HEK293 (cell line): ENCODE measurements at regions not wholly inside any gene's neighbourhood (a gene's known extent, or its start where the extent isn't known, plus 50 kb on each side); places are given as distances from the start of the nearest gene placed in this dataset.

Experiments used
- CTCF ChIA-PET: fragments of 350-600 bp; formaldehyde crosslinking; extraction: SDS; loops from one replicate; lab custom pipeline; 2021; ENCODE audit warnings: antibody characterized with exemption; lab: Yijun Ruan, JAX
- POLR2A ChIA-PET: fragments of 300-600 bp; formaldehyde crosslinking; extraction: SDS; loops from one replicate; lab custom pipeline; 2020; ENCODE audit warnings: antibody characterized with exemption, inconsistent platforms; lab: Yijun Ruan, JAX
- H3K27ac ChIP-seq: fragments of 200-500 bp; sonication (Bioruptor generic); 2 replicates; pipeline ENCODE4 v1.5.1; 2014; ENCODE audit warnings: low read depth, low read length, control low read depth, inconsistent platforms; ENCODE audit errors: extremely low read depth
- H3K36me3 ChIP-seq, 2 experiments: fragments of 200-500 bp in 1 of 2; sonication (Bioruptor generic) in 1 of 2; 1 replicate in 1 of 2; 2 replicates in 1 of 2; pipeline ENCODE4 v1.5.1; 2014 to 2017; ENCODE audit warnings: inconsistent platforms in 2 of 2, low read length in 2 of 2; ENCODE audit not compliant: control insufficient read depth in 2 of 2, insufficient read depth in 1 of 2
- H3K4me1 ChIP-seq: fragments of 200-500 bp; sonication (Bioruptor generic); 2 replicates; pipeline ENCODE4 v1.5.1; 2014; ENCODE audit warnings: mild to moderate bottlenecking, low read length, inconsistent platforms; ENCODE audit not compliant: control insufficient read depth, insufficient read depth
- H3K4me3 ChIP-seq: 2 replicates; pipeline ENCODE4 v1.5.1; 2011; ENCODE audit warnings: low read depth, mild to moderate bottlenecking, control low read depth, low read length, moderate library complexity
- H3K9me3 ChIP-seq: fragments of 200-500 bp; sonication (Bioruptor generic); 2 replicates; pipeline ENCODE4 v1.5.1; 2014; ENCODE audit warnings: low read depth, low read length, inconsistent platforms; ENCODE audit not compliant: control insufficient read depth, insufficient read depth
- GFI1B ChIP-seq: fragments of 450-650 bp; formaldehyde crosslinking; IDR thresholded peaks from 2 replicates; pipeline ENCODE4 v1.5.1; 2016; ENCODE audit warnings: missing biosample characterization, missing genetic modification characterization
- GLI4 ChIP-seq: fragments of 450-650 bp; formaldehyde crosslinking; IDR thresholded peaks from 2 replicates; pipeline ENCODE4 v1.5.1; 2016; ENCODE audit warnings: missing biosample characterization, missing genetic modification characterization
- KLF7 ChIP-seq: fragments of 450-650 bp; formaldehyde crosslinking; IDR thresholded peaks from 2 replicates; pipeline ENCODE4 v1.5.1; 2016; ENCODE audit warnings: missing biosample characterization, missing genetic modification characterization, borderline replicate concordance
- REPIN1 ChIP-seq: fragments of 450-650 bp; formaldehyde crosslinking; IDR thresholded peaks from 2 replicates; pipeline ENCODE4 v1.5.1; 2017; ENCODE audit warnings: missing biosample characterization, missing genetic modification characterization, low read depth
- ZBTB17 ChIP-seq: fragments of 450-650 bp; formaldehyde crosslinking; IDR thresholded peaks from 2 replicates; pipeline ENCODE4 v1.5.1; 2016; ENCODE audit warnings: missing biosample characterization, missing genetic modification characterization
- ZIC2 ChIP-seq: fragments of 450-650 bp; formaldehyde crosslinking; IDR thresholded peaks from 2 replicates; pipeline ENCODE4 v1.5.1; 2016; ENCODE audit warnings: missing biosample characterization, missing genetic modification characterization
- ZNF133 ChIP-seq: fragments of 450-650 bp; formaldehyde crosslinking; IDR thresholded peaks from 2 replicates; pipeline ENCODE4 v1.5.1; 2016; ENCODE audit warnings: missing biosample characterization, missing genetic modification characterization
- ZNF16 ChIP-seq: fragments of 450-650 bp; formaldehyde crosslinking; IDR thresholded peaks from 2 replicates; pipeline ENCODE4 v1.5.1; 2016; ENCODE audit warnings: low read depth, missing biosample characterization, missing genetic modification characterization
- ZNF175 ChIP-seq: fragments of 450-650 bp; formaldehyde crosslinking; IDR thresholded peaks from 2 replicates; pipeline ENCODE4 v1.5.1; 2016; ENCODE audit warnings: missing biosample characterization, missing genetic modification characterization
- ZNF211 ChIP-seq: fragments of 450-650 bp; formaldehyde crosslinking; IDR thresholded peaks from 2 replicates; pipeline ENCODE4 v1.5.1; 2016; ENCODE audit warnings: low read depth, missing biosample characterization, missing genetic modification characterization
- ZNF24 ChIP-seq: fragments of 450-650 bp; formaldehyde crosslinking; IDR thresholded peaks from 2 replicates; pipeline ENCODE4 v1.5.1; 2016; ENCODE audit warnings: missing biosample characterization, missing genetic modification characterization
- ZNF350 ChIP-seq: fragments of 450-650 bp; formaldehyde crosslinking; IDR thresholded peaks from 2 replicates; pipeline ENCODE4 v1.5.0; 2017; ENCODE audit warnings: missing biosample characterization, mild to moderate bottlenecking, missing genetic modification characterization
- ZNF416 ChIP-seq: fragments of 450-650 bp; formaldehyde crosslinking; IDR thresholded peaks from 2 replicates; pipeline ENCODE4 v1.5.1; 2016; ENCODE audit warnings: missing biosample characterization, missing genetic modification characterization
- ZNF521 ChIP-seq: fragments of 450-650 bp; formaldehyde crosslinking; IDR thresholded peaks from 2 replicates; pipeline ENCODE4 v1.5.1; 2017; ENCODE audit warnings: missing biosample characterization, mild to moderate bottlenecking, missing genetic modification characterization
- ZNF530 ChIP-seq: fragments of 450-650 bp; formaldehyde crosslinking; IDR thresholded peaks from 2 replicates; pipeline ENCODE4 v1.5.1; 2016; ENCODE audit warnings: low read depth, missing biosample characterization, missing genetic modification characterization
- ZNF544 ChIP-seq: fragments of 450-650 bp; formaldehyde crosslinking; IDR thresholded peaks from 2 replicates; pipeline ENCODE4 v1.5.0; 2017; ENCODE audit warnings: missing biosample characterization, missing genetic modification characterization
- ZNF658 ChIP-seq: fragments of 450-650 bp; formaldehyde crosslinking; IDR thresholded peaks from 2 replicates; pipeline ENCODE4; 2016; ENCODE audit warnings: missing biosample characterization, missing genetic modification characterization
- ZNF664 ChIP-seq: fragments of 450-650 bp; formaldehyde crosslinking; IDR thresholded peaks from 2 replicates; pipeline ENCODE4 v1.5.1; 2016; ENCODE audit warnings: missing biosample characterization, missing genetic modification characterization
- ZNF76 ChIP-seq: fragments of 450-650 bp; formaldehyde crosslinking; IDR thresholded peaks from 2 replicates; pipeline ENCODE4; 2016; ENCODE audit warnings: low read depth, missing biosample characterization, missing genetic modification characterization, borderline replicate concordance
- ZNF776 ChIP-seq: fragments of 450-650 bp; formaldehyde crosslinking; IDR thresholded peaks from 2 replicates; pipeline ENCODE4 v1.5.0; 2017; ENCODE audit warnings: missing biosample characterization, missing genetic modification characterization, borderline replicate concordance
- ZNF785 ChIP-seq: fragments of 450-650 bp; formaldehyde crosslinking; IDR thresholded peaks from 2 replicates; pipeline ENCODE4 v1.5.1; 2016; ENCODE audit warnings: missing biosample characterization, missing genetic modification characterization
- ZNF791 ChIP-seq: fragments of 450-650 bp; formaldehyde crosslinking; IDR thresholded peaks from 2 replicates; pipeline ENCODE4 v1.5.1; 2016; ENCODE audit warnings: missing biosample characterization, missing genetic modification characterization
- TF ChIP-seq, protein P1 (sequence below): fragments of 450-650 bp; formaldehyde crosslinking; IDR thresholded peaks from 2 replicates; pipeline ENCODE4 v1.5.1; 2016; ENCODE audit warnings: missing biosample characterization, missing genetic modification characterization
- TF ChIP-seq, protein P2 (sequence below): fragments of 450-650 bp; formaldehyde crosslinking; IDR thresholded peaks from 2 replicates; pipeline ENCODE4 v1.5.1; 2016; ENCODE audit warnings: missing biosample characterization, missing genetic modification characterization
- TF ChIP-seq, protein P3 (sequence below): fragments of 450-650 bp; formaldehyde crosslinking; IDR thresholded peaks from 2 replicates; pipeline ENCODE4 v1.5.1; 2016; ENCODE audit warnings: missing biosample characterization, missing genetic modification characterization
- TF ChIP-seq, protein P4 (sequence below): fragments of 450-650 bp; formaldehyde crosslinking; IDR thresholded peaks from 2 replicates; pipeline ENCODE4 v1.5.1; 2016; ENCODE audit warnings: missing biosample characterization, missing genetic modification characterization

DNA sequence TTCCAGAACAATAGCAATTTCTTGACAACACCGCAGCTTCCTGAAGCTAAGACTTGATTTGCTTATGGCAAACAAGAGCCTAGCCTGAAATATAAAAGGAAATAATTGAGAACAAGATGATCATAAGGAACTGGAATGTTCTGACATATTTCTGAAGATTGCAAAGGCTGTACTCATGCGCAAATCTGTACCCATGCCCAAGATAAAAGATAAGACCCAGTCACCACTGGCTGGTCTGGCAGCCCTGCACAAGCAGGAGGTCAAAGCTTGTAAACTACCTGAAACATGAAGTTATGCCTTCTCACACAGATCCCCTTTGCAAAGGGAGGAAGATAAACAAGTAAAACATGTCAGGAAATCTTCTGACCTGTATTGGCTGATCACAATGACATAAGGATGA, 160.8 kb upstream of the GYPC start (continued):
- TF ChIP-seq, protein P1, sequence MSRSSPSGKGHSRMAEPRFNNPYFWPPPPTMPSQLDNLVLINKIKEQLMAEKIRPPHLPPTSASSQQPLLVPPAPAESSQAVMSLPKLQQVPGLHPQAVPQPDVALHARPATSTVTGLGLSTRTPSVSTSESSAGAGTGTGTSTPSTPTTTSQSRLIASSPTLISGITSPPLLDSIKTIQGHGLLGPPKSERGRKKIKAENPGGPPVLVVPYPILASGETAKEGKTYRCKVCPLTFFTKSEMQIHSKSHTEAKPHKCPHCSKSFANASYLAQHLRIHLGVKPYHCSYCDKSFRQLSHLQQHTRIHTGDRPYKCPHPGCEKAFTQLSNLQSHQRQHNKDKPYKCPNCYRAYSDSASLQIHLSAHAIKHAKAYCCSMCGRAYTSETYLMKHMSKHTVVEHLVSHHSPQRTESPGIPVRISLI: no peak
- TF ChIP-seq ZNF211 (no peak), ZNF76 (tag by site-specific recombination) (no peak), ZNF776 (tag by site-specific recombination) (no peak), ZNF785 (no peak), ZNF350 (no peak), ZNF530 (tag by site-specific recombination) (no peak), ZNF16 (tag by site-specific recombination) (no peak), ZNF664 (tag by site-specific recombination) (no peak)
- TF ChIP-seq, protein P2, sequence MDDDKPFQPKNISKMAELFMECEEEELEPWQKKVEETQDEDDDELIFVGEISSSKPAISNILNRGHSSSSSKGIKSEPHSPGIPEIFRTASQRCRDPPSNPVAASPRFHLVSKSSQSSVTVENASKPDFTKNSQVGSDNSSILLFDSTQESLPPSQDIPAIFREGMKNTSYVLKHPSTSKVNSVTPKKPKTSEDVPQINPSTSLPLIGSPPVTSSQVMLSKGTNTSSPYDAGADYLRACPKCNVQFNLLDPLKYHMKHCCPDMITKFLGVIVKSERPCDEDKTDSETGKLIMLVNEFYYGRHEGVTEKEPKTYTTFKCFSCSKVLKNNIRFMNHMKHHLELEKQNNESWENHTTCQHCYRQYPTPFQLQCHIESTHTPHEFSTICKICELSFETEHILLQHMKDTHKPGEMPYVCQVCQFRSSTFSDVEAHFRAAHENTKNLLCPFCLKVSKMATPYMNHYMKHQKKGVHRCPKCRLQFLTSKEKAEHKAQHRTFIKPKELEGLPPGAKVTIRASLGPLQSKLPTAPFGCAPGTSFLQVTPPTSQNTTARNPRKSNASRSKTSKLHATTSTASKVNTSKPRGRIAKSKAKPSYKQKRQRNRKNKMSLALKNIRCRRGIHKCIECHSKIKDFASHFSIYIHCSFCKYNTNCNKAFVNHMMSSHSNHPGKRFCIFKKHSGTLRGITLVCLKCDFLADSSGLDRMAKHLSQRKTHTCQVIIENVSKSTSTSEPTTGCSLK (tag by site-specific recombination): no peak

DNA sequence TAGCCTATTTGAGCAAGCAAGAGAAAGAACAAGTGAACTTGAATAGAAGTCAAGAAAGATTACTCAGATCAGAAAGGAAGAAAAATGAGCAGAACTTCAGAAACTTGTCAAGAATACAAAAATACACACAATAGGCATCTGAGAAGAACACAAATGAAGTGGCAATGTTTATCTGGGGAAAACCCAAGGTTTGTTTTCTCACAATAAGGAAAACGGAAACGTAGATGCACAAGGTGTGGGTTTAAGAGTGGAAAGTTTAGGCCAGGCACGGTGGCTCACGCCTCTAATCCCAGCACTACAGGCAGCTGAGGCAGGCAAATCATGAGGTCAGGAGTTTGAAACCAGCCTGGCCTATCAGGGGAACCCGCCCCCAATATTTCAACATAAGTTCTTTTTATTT, 159.5 kb upstream of the GYPC start:
- no peak overlapping the region for H3K27ac ChIP-seq
- POLR2A ChIA-PET: no interaction called here
- no peaks in the 10 kb centered on the region for H3K9me3 ChIP-seq
- H3K4me1 ChIP-seq: no peaks in the 10 kb centered on the region
- CTCF ChIA-PET: no interaction called here
- TF ChIP-seq REPIN1 (tag by site-specific recombination) (no peak), GFI1B (no peak), ZNF530 (tag by site-specific recombination) (no peak)
- TF ChIP-seq, all 188 proteins: peak for 0
- no peak overlapping the region for H3K4me3 ChIP-seq
- H3K36me3 ChIP-seq: no peaks in the 10 kb centered on the region

DNA sequence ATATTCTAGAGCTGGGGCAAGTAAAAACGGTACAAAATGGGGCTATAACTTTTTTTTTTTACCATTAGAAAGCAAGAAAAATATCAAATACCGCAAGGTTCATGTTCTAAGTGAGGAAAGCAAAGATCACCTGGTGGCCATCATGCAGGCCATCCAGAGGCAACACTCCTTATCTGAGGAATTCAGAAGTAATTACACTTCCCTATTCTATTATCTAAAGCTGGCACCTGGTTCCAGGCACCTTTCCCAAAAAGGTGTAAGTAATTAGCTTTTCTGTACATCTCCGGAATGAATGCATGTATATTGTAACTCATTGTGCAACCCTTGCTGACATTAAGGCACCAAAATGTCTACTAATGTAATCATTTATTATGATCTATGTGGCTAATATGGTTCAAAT, 152.5 kb upstream of the GYPC start:
- no peak for TF ChIP-seq ZNF521 (tag by site-specific recombination)
- no peak for TF ChIP-seq ZNF544 (tag by site-specific recombination)
- TF ChIP-seq, protein P3, sequence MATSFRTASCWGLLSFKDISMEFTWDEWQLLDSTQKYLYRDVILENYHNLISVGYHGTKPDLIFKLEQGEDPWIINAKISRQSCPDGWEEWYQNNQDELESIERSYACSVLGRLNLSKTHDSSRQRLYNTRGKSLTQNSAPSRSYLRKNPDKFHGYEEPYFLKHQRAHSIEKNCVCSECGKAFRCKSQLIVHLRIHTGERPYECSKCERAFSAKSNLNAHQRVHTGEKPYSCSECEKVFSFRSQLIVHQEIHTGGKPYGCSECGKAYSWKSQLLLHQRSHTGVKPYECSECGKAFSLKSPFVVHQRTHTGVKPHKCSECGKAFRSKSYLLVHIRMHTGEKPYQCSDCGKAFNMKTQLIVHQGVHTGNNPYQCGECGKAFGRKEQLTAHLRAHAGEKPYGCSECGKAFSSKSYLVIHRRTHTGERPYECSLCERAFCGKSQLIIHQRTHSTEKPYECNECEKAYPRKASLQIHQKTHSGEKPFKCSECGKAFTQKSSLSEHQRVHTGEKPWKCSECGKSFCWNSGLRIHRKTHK (tag by site-specific recombination): no peak
- TF ChIP-seq ZNF175: no peak
- TF ChIP-seq ZNF133: no peak
- no peak for TF ChIP-seq ZIC2 (tag by site-specific recombination)
- TF ChIP-seq ZBTB17 (tag by site-specific recombination): no peak
- no peak for TF ChIP-seq GLI4 (tag by site-specific recombination)
- no peak for TF ChIP-seq ZNF791 (tag by site-specific recombination)
- no peak for TF ChIP-seq ZNF416
- no peak for TF ChIP-seq KLF7
- TF ChIP-seq ZNF658: no peak
- no peak for TF ChIP-seq ZNF24 (tag by site-specific recombination)
- TF ChIP-seq, protein P4, sequence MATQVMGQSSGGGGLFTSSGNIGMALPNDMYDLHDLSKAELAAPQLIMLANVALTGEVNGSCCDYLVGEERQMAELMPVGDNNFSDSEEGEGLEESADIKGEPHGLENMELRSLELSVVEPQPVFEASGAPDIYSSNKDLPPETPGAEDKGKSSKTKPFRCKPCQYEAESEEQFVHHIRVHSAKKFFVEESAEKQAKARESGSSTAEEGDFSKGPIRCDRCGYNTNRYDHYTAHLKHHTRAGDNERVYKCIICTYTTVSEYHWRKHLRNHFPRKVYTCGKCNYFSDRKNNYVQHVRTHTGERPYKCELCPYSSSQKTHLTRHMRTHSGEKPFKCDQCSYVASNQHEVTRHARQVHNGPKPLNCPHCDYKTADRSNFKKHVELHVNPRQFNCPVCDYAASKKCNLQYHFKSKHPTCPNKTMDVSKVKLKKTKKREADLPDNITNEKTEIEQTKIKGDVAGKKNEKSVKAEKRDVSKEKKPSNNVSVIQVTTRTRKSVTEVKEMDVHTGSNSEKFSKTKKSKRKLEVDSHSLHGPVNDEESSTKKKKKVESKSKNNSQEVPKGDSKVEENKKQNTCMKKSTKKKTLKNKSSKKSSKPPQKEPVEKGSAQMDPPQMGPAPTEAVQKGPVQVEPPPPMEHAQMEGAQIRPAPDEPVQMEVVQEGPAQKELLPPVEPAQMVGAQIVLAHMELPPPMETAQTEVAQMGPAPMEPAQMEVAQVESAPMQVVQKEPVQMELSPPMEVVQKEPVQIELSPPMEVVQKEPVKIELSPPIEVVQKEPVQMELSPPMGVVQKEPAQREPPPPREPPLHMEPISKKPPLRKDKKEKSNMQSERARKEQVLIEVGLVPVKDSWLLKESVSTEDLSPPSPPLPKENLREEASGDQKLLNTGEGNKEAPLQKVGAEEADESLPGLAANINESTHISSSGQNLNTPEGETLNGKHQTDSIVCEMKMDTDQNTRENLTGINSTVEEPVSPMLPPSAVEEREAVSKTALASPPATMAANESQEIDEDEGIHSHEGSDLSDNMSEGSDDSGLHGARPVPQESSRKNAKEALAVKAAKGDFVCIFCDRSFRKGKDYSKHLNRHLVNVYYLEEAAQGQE (tag by site-specific recombination): no peak
- CTCF ChIA-PET: interaction anchor here (0.6 kb wide), 1 partner anchor 453 kb away, joined by 3 read pairs; no protein-coding TSS in a partner anchor
- POLR2A ChIA-PET: no interaction called here

More for the DNA sequence above, 152.5 kb upstream of the GYPC start:
- no peak overlapping the region for H3K27ac ChIP-seq
- no peaks in the 10 kb centered on the region for H3K36me3 ChIP-seq
- H3K9me3 ChIP-seq: no peaks in the 10 kb centered on the region
- H3K4me3 ChIP-seq: no peak overlapping the region
- no peaks in the 10 kb centered on the region for H3K4me1 ChIP-seq
